ENCODE measurements at regions not wholly inside any gene's neighbourhood (a gene's known extent, or its start where the extent isn't known, plus 50 kb on each side); places are given as distances from the start of the nearest gene placed in this dataset.
"Not testable (repeated sequence)": the region's sequence is repeated elsewhere in the genome, so short reads cannot be mapped to it uniquely, and the experiment has no call there.

DNA sequence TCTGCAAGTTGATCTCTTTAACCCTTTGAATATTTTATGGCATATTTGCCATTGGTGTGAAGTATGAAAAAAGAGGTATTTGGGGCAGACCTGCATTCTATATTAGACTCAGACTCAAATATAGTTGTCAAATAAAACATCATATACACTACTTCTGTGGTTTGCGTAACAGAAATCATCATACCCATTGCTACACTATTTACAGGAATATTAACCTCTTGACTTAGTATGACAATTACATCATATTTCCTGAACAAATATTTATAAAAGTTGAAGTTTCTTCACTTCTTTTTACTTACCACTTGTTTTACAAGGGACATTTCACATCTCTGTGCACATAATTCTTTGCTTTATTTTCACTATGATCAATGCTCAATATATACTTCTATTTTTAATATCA is 206.0 kb downstream of the HAO1 start:
- DNase-seq = no peak

DNA sequence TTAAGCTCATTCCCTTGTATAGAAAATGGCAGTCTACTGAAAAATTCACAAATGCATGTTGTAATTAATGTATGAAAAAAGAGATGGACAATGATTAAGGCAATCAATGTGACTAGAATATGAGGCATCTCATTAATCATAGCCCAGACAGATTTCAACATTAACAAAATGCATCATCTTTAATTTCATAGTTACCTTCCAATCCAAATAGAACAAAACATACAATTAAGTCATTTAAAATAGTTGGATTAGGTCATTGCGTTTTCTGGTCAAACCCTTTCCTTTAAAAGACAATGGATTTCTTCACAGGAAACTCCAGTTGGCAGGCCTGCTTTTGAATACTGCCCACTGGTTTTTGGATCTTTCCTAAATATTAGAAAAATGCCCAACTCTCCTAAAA is 203.9 kb downstream of the HAO1 start:
- DNase-seq = no peak

DNA sequence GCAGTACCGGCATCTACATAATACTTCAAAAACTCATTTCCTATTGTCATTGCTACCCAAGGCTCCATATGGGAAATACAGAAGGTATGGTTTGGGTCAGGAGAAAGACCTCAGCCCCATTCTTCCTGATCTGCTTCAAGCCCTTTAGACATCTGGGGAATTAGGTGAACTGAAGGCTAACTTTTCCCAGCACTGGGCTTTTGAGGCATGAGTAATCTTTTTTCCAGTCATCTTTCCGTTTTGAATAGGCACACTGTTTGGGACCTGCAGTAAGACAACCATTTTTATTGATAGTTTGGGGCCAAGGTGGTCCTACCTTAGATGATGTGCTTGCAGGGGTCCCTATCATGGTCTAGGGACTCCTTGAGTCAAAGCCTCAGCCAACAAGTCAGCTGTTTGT is 198.4 kb downstream of the HAO1 start:
- no peak for DNase-seq

DNA sequence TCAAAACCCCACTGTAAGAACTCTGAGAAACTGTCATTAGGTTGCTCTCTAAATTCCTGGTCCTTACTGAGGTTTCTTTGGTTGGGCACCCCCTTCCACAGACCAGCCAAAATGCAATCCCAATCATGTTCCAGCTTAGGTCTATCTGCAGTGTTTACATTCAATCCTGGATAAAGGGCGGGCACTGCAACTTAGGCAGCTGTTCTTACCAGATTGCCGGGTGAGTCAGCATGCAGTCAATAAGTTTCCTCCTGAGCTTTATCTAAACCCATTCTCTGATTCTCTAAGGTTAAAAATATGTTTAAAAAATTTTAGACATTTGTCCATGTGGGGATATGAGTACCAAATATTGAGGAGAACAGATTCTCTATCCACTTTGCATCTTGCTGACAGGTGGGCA is 197.8 kb downstream of the HAO1 start:
- no peak for DNase-seq

DNA sequence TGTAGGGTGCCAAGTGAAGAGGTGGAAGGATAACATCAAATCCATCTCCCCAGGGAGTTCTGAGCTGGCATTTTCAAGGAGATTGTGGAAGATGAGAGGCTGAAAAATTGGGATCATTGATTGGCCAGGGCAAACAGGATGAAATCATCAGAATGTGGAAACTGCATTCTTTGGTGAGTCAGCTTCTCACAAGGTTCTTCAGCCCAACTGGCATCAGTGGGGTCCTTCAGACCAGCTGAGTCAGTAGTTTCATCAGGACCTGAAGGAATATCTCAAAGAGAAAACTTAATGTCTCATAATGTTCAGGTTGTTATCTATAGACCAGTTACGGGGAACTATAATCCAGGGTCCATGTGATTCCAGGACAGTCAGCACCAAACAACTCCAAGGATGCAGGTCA is 195.8 kb downstream of the HAO1 start:
- DNase-seq = no peak

DNA sequence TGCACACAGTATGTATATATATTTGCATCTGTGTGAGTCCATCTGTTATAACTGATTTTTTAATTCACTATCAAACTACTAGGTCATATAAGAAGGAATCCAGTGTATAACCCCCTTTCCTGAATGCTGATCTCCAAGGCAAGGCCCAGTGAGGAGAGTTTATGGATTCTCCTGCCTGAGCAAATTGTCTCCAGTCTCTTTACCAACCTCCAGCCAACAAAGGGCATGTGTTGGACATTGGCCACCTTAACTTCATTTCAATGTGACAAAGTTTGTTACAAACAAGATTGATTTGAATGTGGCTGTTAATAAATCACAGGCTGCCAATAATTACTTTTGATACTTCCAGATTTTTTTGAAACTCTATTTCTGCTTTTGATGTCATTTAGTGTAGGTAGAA is 191.6 kb downstream of the HAO1 start:
- no peak for DNase-seq

DNA sequence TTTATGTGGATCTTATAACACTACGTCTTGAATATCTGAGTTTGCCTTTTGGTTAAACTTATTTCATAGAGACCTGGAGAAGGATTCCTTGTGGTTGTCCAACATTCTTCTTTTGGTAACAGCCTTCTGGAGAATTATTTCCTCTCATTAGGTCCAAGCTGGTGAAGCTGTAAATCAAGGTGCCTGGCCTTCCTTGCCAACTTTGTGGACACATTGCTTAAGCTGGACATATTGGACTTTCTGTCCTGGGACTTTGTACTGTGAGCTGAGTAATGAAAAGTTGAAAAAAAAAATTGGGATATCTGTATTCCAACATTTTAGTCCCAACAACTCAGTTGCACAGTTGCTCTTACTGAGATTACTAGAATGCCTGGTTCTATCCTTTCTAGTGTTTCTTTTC is 186.2 kb downstream of the HAO1 start:
- DNase-seq = no peak

DNA sequence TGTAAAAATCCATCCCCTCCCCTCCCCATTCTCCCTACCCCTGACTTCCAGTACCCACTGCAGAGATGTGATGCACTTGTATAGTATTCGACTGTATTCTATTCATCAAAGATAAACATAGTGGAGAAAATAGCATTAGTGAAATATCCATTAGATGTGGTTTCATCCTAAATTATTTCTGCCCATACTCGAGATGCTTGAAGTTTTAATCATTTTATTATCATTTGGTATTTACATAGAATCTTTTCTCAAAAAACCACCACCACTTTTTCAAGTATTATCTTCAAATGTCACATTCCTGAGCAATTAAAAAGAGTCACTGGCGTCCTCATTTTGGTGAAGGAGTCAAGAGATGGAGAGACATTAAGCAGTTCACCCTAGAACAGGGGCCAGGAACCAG is 181.9 kb downstream of the HAO1 start:
- DNase-seq = no peak

DNA sequence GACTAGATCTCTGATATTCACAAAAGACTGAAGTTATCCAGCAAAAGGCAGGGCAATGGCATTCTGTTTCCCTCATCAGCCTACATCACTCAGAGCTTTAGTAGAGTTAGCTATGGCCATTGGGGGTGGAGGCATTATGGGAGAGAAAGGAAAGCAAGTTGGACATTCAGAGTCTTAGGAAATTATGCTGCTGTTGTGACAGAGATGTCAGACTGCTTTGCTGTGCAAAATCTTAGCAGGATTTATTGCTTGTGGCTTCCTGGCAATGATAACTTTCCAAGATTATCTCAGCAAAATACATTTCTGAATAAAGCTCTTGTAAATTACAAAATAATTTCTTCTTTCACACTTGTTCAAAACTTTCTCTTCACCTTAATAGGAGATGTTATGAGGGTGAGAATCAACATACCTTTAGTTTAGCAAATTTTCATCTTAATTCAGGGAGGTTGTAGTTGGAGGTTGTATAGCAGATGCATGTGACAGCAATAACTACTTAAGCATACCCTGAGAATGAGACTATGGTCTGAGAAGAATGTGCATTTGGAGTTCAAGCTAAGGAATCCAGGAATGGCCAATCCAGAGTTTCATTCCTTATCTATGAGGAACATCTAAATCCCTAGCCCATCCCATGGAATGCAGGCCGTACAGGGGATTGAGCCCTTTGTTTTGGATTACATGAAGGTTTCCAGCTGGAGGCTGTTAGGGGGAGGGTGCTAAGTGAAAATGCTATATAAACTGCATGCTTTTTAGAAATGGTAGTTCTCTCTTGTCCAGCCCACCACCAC is 179.8 kb downstream of the HAO1 start:
- DNase-seq = no peak

DNA sequence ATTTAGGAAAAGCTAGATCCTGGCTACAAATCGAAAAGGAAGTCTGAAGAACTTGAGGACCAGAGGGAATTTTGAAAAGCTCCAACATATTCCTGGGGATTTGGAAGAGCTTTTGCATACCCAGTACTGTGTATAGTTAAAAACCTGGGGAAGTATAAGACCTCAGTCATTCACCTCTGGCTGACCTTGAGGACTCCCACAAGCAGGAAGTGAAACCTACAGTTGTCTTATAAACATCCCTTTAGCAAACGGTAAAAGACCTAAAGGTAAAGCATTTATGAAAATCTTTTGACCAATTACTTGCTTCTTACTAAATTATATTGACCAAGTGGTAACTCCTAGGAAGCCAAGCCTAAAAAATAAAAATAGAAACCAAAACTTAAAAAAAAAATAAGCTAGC is 175.0 kb downstream of the HAO1 start:
- DNase-seq = no peak

DNA sequence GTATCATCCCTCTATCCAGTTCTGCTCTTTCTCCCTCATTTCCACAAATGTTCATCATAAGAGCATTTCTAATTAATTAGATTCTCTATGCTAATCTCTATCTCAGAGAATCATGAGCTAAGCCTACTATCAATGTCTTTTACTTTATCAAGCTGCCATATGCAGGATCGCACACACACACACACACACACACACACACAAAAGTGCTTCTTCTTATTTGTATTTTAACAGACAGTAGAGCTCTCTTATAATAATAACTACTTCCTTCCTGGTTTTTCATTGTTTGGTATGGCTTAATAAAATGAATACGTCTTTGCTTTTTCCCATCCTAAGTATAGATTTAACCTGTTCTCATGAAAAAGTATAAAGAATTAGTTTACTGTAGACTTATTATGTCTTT is 170.2 kb downstream of the HAO1 start:
- DNase-seq = no peak

DNA sequence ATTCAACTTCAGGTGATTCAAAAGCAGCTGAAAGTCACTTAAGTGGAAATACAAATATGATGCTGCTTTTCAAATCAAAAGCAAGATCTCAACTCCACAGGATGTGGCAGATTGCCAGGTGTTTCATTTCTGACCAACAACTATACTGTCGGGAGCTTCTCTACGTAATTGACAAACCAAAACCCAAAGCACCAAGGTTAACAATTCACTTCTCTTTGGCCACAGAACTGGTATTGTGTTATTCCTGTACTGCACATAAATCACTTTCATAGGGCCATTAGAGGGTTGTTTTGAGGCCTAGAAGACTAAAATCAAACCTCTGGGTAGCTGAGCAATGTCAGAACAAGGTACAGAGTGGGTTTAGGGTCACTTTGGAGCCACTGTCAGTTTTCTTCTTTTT is 169.7 kb downstream of the HAO1 start:
- no peak for DNase-seq

DNA sequence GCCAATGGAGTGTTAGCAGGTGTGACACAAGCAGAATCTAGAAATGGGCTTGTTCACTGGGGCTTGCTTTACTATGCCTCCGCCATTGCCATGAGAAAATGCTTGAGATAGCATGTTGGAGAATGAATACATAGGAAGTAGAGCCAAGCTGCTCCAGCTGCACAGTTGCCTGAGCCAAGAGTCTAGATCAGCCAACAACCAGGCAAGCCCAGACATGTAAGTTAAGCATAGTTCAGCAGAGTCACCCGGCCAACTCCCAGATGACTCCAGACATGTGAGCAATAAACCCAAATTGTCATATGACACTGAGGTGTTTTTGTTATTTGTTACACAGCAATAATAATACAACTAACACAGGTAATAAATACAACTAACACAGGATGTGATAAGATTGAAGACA is 167.9 kb downstream of the HAO1 start:
- no peak for DNase-seq

DNA sequence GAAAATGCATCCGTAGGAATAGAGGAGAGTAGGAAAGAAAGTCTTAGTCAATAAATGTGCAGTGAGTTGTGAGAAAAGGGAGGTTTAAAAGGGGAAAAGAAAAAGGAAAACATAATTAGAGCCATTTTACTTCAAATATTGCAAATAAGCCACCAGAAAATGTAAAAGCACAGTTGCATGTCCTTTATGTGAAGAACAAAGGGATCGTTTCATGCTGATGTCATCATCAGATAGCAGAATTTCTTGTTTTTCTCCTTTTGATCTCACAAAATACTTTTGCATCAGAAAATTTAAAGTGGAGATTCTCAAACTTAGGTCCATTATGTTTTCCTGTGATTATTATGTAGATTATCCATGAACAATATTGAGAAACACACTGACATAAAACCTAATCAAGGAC is 166.7 kb downstream of the HAO1 start:
- no peak for DNase-seq

DNA sequence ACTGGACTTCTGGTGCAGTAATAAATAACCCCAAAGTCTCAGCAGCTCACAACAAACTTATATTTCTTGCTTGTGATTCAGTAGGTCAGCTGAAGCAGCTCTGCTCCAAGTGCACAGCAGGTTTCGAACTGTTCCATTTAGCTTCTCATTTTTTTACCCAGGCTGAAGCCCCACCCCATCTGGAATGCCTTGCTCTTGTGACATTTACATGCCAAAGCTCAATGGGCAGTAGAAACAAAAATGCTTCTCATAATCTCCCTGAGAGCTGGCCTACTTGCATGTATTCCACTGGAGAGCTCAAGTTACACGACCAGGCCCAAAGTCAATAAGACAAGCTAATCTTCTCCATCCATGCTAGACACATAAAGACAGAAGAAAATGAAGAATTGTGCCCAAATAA is 165.2 kb downstream of the HAO1 start:
- DNase-seq = no peak

DNA sequence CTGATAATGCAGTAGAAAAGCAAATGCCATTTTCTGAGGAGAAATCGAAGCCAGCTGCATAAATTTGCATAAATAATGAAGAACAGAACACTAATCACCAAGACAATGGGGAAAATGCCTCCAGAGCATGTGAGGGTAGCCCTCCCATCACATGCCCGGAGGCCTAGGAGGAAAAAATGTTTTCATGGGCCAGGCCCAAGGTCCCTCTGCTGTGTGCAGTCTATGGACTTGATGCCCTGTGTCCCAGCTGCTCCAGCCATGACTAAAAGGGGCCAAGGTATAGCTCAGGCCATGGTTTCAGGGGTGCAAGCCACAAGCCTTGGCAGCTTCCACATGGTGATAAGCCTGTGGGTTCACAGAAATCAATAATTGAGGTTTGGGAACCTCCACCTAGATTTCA is 164.1 kb downstream of the HAO1 start:
- DNase-seq = no peak

DNA sequence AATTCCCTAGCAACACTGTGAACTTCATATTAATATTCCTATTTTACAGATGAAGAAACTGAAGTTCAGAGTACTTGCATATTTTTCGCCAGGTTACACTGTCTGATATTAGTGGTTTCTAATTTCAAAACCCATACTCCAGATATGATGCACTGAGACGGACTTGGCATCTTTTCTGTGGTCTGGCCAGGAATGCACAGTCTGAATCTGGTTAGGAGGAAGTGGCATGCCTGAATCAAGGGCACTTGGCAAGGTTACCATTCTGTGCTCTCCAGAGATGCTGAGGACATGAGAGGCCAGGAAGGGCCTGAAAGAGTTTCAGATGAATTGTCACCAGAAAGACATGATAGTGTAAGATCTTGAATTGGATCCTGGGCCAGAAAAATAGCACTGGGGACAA is 150.1 kb downstream of the HAO1 start:
- no peak for DNase-seq

DNA sequence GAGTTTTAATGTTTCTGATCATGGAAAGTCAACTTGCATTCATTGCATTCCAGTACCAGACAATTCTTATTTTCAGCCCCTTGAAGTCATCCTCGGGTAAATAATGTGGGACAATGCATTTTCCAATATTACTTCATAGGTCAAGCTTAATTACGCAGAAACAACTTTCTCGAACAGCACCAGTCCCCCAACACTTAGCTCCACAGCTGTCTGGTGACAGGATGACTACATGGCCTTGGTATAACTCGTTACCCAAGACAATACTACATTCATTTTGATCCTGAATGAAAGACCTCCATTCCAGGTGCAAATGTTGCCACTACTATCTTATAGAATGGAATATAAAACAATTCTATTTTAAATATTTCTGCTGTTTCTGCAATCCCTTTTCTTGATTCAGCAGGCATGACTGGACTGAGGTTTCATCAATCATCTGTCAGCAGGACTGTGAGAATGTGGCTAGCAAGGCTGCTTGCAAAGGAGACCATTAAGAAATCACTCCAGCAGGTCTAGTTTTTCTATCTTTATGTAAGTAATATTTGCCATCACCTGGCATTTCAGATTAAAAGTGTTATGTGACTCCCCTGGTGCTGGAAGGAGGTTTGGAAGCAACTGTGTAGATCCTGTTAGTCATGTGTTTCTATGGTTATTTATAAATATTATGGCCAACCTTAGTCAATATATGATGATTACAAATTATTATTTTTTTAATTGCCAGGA is 147.9 kb downstream of the HAO1 start:
- no peak for DNase-seq

DNA sequence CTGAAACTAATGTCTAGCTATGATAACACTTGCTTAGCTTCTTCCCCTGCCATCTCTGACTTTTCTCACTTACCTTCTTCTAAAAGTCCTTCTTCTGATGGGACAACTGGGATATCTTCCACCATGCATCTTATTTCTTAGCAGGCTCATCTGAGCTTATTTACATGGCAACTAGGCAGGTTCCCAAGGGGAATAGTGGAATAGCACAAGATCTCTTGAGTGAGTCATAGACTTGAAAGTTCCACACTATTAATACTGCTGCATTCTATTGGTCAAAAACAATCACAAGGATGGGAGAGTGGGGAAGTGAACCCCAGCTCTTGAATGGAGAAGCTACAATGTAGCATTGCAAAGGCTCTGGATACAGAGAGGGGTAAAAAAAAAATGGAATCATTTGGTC is 142.1 kb downstream of the HAO1 start:
- no peak for DNase-seq

DNA sequence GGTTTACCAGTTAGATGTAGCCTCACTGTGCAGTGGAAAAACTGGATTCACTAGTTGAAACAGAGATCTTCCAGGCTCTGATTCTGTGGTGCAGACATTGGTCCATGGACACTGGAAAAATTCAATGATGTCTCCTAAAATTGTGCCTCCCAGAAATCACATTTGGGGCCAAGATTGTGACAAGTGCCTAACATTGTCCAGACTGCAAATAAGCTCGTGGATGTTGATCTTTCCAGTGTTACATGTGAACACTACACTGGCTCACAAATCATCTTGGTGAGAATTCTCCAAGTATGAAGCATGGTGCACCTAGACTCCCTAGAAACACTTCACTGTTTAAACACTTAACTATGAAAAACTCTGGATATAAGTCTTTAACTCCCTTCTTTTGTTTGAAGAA is 140.4 kb downstream of the HAO1 start:
- DNase-seq = no peak

DNA sequence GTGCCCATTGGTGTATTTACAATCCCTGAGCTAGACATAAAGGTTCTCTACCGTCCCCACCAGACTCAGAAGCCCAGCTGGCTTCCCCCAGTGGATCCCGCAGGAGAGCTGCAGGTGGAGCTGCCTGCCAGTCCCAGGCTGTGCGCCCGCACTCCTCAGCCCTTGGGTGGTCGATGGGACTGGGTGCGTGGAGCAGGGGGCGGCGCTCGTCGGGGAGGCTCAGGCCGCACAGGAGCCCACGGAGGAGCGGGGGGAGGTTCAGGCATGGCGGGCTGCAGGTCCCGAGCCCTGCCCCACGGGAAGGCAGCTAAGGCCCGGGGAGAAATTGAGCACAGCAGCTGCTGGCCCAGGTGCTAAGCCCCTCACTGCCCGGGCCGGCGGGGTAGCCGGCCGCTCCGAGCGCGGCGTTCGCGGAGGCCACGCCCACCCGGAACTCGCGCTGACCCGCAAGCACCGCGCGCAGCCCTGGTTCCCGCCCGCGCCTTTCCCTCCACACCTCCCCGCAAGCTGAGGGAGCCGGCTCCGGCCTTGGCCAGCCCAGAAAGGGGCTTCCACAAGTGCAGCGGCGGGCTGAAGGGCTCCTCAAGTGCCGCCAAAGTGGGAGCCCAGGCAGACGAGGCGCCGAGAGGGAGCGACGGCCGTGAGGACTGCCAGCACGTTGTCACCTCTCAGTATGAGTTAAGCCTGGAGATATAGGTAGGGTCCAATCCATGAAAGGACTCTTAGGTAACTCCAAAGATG is 136.7 kb downstream of the HAO1 start:
- not testable (repeated sequence) for DNase-seq

DNA sequence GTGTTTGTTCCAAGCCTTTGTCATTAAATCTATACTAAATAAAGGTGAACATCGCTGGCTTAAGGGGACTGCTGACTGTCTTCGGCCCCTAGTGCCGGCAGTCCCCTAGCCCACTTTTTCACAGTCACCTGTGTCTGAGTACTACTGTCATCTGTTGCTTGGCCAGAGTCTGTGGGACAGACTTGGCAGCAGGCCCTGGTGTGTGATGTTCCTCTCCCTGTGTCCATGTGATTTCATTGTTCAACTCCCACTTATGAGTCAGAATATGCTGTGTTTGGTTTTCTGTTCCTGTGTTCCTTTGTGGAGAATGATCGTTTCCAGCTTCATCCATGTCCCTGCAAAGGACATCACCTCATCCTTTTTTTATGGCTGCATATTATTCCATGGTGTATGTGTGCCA is 133.4 kb downstream of the HAO1 start:
- no peak for DNase-seq

DNA sequence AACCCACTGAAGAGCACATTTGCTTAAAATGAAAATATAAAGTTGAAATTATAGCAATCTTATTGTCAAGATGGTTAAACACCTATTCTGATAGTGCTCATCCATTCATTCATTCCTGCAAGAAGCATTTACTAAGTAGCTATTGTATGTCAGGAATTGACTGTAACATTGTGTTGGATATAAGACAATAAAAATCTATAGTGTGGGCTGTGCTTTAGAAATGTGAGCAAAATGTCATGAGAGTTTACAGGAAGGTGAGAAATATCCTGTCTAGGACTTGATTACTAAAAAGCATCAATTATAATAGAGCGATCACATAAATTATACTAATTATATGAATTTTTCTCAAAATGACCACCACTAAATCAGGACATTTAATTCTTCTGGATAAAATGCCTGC is 123.0 kb downstream of the HAO1 start:
- no peak for DNase-seq

DNA sequence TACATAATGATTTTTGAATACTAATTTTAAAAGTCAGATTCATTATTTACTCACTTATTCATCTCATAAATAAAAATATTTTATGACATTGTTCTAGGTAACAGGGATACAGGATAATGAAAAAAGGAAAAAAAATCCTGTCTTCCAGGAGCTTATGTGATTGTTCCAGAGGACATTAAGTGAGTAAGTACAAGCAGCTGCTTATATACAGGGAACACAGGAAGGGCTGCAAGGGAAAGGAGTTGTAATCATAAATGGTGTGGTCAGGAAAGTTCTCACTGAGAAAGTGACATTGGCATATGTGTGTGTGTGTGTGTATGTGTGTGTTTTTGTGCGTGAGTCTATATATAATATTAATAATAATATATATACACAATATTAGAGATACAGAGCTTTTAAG is 121.8 kb downstream of the HAO1 start:
- DNase-seq = no peak

Measured in stimulated activated CD4-positive, alpha-beta T cell treated with anti-CD3 and anti-CD28 coated beads, Interleukin-2, amount 100 ng/mL, for 24 hours (primary cell).